Activated CD4-positive, alpha-beta T cell treated with anti-CD3 and anti-CD28 coated beads, Interleukin-2, Interleukin-4, amounts not matched to agents 100 ng/mL and 50 ng/mL, durations not matched to agents 16 hours and 8 hours (primary cell): ENCODE measurements at regions not wholly inside any gene's neighbourhood (a gene's known extent, or its start where the extent isn't known, plus 50 kb on each side); places are given as distances from the start of the nearest gene placed in this dataset.
A peak's percentile ranks its signal among the peaks of the same experiment; 100 is the strongest.
"Not testable (repeated sequence)": the region's sequence is repeated elsewhere in the genome, so short reads cannot be mapped to it uniquely, and the experiment has no call there.

Experiments
- DNase-seq: peaks from one replicate; pipeline ENCODE4 v3.0.0-alpha.2; 2020; ENCODE audit warnings: low spot score

GRCh38 chr14:82994547-82994946 is 1460.9 kb upstream of the SEL1L start:
- not testable (repeated sequence) for DNase-seq

DNA sequence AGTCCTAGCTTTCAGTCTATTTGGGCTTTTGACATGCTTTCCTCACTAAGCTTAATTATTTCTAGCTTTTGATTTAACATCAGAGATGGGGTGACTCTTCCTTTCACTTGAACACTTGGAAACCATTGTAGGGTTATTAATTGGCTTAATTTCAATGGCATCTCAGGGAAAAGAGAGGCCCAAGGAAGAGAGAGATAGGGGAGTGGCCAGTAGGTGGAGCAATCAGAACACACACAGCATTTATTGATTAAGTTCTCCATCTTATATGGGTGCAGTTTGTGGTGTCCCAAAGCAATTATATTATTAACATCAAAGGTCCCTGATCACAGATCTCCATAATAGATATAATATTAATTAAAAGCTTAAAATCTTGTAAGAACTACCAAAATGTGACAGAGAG is 1466.1 kb upstream of the SEL1L start:
- no peak for DNase-seq

DNA sequence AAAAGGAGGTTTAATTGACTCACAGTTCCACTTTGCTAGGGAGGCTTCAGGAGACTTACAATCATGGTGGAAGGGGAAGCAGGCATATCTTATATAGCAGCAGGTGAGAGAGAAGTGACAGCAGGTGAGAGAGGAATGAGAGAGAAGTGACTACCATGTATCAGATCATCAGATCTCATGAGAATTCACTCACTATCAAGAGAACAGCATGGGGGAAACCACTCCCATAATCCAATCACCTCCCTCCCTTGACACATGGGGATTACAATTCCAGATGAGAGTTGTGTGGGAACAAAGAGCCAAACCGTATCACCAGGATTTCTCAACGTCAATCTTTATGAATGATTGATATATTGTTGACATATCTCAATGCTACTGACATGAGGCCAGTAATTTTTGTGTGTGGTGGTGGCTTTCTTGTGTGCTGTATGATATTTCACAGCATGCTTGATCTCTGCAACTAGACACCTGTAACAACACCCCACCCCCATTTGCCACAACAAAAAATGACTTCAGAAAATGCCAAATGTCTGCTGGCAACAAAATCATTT is 1470.9 kb upstream of the SEL1L start:
- no peak for DNase-seq

DNA sequence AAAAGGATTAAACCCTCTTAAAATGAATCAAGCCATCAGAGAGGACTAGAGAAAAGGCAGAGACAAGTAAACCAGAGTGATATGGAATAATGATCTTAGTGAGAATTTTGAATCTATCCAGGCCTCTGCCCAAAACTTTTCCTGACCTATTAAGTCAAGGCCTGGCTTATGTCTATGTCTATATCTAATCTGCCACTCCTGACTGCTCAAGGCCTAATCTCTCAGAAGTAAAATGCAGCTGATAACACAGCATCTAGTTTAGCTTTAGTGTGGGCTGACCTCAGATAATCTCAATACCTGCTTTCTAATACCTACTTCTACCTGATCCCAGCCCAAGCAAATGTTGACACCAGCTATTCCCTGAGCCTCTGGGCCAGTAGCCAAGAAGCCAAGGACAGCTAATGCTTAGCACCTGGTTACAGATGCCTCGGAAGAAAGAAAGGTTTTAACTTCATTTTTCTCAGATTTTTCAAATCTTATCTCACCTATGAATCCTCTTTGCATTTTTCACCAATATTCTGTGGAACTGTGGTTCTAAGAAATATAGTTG is 1472.5 kb upstream of the SEL1L start:
- no peak for DNase-seq

- DNase-seq = not testable (repeated sequence)
Measured at GRCh38 chr14:83007052-83007451, 1473.4 kb upstream of the SEL1L start.

DNA sequence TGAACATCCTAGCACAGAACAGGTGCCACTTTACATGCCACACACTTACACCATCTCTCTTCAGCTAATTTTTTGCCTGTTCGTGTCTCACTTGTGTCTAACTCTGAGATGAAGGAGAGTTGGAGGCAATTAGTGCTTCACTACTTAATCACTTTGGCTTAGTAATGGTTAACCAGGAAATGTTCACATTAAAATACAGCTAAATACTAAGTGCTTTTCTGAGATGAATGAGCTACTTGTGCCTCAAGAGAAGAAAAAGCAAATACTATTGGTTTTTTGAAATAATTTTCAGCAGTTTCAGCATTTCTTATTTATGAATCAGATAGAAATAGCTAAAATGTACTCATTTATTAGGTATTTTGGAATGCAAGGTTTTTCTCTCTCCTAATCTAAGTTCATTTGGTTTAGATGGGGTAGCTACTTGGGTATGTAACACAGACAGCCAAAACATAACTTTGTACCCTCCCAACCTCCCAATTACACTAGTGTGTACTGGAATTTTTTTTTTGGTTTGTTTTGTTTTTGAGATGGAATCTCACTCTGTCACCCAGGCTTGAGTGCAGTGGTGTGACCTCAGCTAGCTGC is 1474.1 kb upstream of the SEL1L start:
- no peak for DNase-seq

GRCh38 chr14:83017296-83017695 is 1483.6 kb upstream of the SEL1L start:
- DNase-seq = no peak

GRCh38 chr14:83019744-83020414 is 1486.2 kb upstream of the SEL1L start:
- no peak for DNase-seq

- no peak for DNase-seq
Measured at GRCh38 chr14:83021323-83021722, 1487.7 kb upstream of the SEL1L start.

- DNase-seq = no peak
Measured at GRCh38 chr14:83023369-83023768, 1489.7 kb upstream of the SEL1L start.

DNA sequence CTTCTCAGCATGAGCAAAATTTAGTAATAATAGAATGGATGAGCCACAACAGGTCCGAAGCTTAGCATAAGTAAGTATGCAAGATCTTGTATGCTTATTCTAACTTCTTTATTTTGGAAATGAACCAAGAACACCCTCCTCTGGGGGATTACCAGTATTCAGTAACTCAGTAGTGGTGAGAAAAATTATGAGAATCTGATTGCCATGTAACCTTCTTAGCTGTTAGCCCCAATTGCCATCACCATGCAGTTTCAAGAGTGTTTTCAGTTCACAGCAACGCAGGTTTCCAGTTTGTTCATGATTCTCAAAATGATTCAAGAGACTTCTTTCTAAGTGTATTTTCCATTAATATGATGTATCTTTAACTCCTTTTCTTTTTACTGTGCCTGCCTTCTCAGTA is 1507.6 kb upstream of the SEL1L start:
- no peak for DNase-seq

- DNase-seq = no peak
Measured at GRCh38 chr14:83042858-83043257, 1509.2 kb upstream of the SEL1L start.

- DNase-seq = no peak
Measured at GRCh38 chr14:83044001-83044400, 1510.3 kb upstream of the SEL1L start.

DNA sequence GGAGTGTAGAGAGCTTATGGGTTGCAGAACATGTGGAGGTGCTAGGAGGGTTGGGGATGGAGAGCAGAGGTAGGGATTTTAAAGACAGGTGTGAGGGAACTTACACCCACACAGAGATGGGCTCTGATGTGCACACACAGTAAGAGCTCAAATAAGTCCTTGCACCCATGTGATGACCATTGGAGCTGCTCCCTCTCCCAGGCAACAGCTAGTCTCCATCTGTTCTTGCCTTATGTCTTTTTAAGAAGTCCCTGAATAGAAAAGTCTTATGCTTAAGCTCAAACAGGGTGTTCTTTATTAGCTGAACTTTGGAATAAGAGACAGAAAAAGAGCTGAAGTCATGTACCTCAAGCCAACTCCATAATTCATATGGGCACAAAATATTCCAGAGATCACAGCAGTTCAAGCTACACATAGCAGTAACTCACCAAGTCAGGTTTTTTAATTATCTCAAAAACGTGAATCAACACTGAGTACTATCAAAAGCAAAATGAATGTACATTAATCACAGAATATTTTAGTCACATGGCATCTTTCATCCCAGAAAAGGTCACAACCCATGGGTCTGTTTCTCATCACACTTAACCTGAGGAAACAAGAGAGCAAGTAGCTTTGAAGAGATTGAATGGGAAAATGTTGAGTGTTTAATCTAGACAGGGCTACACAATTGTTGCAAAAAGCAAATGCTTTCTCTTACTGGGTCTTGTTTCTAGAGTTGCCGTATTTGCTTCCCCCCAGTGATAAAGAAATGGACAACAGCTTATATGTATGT is 1513.6 kb upstream of the SEL1L start:
- no peak for DNase-seq

DNA sequence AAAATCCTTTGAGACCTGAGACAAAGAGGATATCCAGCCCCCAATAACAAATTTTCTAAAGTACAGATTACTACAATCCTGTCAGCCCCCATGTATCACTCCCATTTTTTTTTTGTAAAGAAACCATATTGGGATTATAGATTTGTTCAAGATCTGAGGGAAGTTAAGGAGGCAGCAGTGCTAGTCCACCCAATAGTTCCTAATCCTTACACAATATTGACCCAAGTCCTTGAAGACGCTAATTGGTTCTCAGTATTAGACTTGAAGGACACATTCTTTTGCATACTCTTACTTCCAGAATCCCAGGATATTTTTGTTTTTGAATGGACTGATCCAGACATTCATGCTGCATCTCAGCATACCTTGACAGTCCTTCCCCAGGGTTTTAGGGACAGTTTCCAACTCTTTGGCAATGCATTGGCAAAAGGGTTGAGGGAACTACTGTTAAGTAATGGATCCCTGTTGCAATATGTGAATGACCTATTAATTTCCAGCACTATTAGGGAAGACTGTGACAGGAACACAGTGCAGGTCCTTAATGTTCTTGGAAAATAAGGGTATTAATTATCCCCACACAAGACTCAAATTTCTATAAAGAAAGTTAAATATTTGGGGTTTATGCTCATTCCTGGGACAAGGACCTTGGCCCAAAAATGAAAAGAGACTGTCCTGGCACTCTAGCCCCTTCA is 1519.5 kb upstream of the SEL1L start:
- no peak for DNase-seq

DNA sequence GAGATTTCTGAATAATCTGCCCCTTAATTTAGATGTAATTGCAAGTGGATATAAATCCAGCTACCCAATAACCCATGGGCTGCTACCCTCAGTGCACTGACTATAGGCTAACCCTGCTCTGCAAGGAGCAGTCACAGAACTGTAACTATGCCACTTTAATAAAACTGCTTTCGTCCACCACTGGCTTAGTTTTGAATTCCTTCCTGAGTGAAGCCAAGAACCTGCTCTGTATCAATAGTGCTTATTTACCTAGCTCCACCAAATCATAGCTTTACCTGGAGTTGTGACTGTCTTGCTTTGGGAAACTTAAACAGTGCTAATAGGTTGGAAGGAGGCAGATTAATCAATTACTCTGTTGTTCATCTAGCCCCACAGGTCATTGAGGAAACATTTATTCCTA is 1524.4 kb upstream of the SEL1L start:
- DNase-seq = no peak

DNA sequence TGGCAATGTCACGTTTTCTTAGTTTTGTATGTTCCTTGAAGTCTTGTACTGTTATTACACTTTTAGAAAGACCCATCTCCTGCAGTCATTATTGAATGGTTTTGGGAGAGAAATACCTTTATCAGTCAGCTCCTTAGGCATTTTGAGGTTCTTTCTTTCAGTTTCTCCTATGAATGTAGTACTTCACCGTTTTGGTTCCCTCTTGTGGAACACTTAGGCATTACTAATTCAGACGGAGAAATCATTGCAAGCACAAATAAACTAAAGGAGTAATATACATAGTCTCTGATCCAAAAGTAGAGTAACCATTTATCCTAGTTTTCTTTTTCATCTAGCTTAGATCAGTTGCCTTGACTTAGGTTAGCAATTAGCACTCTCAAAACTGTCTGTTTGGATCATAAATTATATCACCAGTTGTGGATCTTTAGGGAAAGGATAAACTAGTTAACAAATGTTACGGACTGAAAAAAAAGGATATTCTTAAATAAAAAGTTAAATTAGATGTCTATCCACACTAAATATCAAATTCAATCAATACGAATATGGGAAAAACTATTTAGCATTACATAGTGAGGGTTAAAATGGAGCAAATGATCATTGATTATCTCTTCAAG is 1538.3 kb upstream of the SEL1L start:
- peak; percentile 2 for DNase-seq

- DNase-seq = no peak
Measured at GRCh38 chr14:83085136-83085535, 1551.5 kb upstream of the SEL1L start.

DNA sequence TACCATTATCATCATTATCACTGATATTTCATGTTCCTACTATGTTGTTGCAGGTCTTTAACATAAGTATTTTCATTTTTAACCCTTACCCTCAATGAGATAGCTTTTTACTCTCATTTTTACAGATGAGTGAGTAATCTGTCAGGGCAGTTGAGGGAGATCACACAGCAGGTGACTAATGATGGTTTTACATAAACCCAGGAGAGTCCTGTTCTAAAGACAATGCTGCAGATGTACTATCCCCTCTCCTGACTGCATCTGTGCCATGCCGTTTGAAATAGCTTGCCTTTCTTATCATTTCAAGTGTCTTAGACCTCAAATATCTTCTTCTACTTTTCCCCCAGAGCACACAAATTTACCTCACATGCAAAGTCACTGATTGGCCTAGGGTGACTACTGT is 1552.1 kb upstream of the SEL1L start:
- no peak for DNase-seq

GRCh38 chr14:83091991-83092956 is 1558.6 kb upstream of the SEL1L start:
- DNase-seq = not testable (repeated sequence)

GRCh38 chr14:83096092-83096491 is 1562.4 kb upstream of the SEL1L start:
- no peak for DNase-seq
